Right lobe of liver (tissue), 4 donors: ENCODE measurements at regions not wholly inside any gene's neighbourhood (a gene's known extent, or its start where the extent isn't known, plus 50 kb on each side); places are given as distances from the start of the nearest gene placed in this dataset.

ENCODE experiments used
- CTCF ChIP-seq, 4 donors: fragments of 200-600 bp in 3 of 4; fragments of 450-650 bp in 1 of 4; IDR thresholded peaks; one replicate each; pipeline versions ENCODE4 v1.5.1 to v1.8.0; 2016 to 2022; ENCODE audit warnings: antibody characterized with exemption in 4 of 4, mild to moderate bottlenecking in 2 of 4
- POLR2A ChIP-seq: fragments of 450-650 bp; IDR thresholded peaks from one replicate; pipeline ENCODE4 v1.6.1; 2017; ENCODE audit warnings: antibody characterized with exemption, mild to moderate bottlenecking
- donor health status: DM: no; HTN: no; CAD: no.
- donor health status: DM: no; HTN: no; CAD: no.
- donor health status: DM: no; HTN: yes; CAD: no.

GRCh38 chr6:159494586-159494972, 198.5 kb downstream of the SOD2 start:
- TF ChIP-seq POLR2A: no peak
- no peak for TF ChIP-seq CTCF (IDR thresholded peaks at IDR 0.05)
